Nephron (organoid): ENCODE measurements at regions not wholly inside any gene's neighbourhood (a gene's known extent, or its start where the extent isn't known, plus 50 kb on each side); places are given as distances from the start of the nearest gene placed in this dataset.
"Not testable (repeated sequence)": the region's sequence is repeated elsewhere in the genome, so short reads cannot be mapped to it uniquely, and the experiment has no call there.

ENCODE experiments used
- H3K27ac Mint-ChIP-seq, 3 experiments: 2 replicates each; pipeline ENCODE4 v1.8.0; 2020; ENCODE audit warnings: mixed read lengths in 3 of 3, mild to moderate bottlenecking in 2 of 3, moderate library complexity in 1 of 3
- H3K27me3 Mint-ChIP-seq: 2 replicates; pipeline ENCODE4 v1.8.0; 2021; ENCODE audit warnings: low read depth, mild to moderate bottlenecking, moderate library complexity, mixed read lengths
- H3K36me3 Mint-ChIP-seq: 2 replicates; pipeline ENCODE4 v1.8.0; 2020; ENCODE audit warnings: low read depth, mixed read lengths
- H3K4me1 Mint-ChIP-seq: 2 replicates; pipeline ENCODE4 v1.8.0; 2020; ENCODE audit warnings: mixed read lengths
- H3K4me3 Mint-ChIP-seq, 3 experiments: 2 replicates each; pipeline ENCODE4 v1.8.0; 2020; ENCODE audit warnings: mild to moderate bottlenecking in 3 of 3, mixed read lengths in 3 of 3, moderate library complexity in 2 of 3
- H3K9me3 Mint-ChIP-seq: 2 replicates; pipeline ENCODE4 v1.8.0; 2020; ENCODE audit warnings: mixed read lengths
- TF ChIP-seq, protein P1 (sequence below), 3 experiments: fragments of 200-600 bp; sonication (generic); IDR thresholded peaks; one replicate each; pipeline ENCODE4 v1.5.0; 2021; ENCODE audit warnings: antibody characterized with exemption in 3 of 3; ENCODE audit not compliant: unreplicated experiment in 3 of 3

DNA sequence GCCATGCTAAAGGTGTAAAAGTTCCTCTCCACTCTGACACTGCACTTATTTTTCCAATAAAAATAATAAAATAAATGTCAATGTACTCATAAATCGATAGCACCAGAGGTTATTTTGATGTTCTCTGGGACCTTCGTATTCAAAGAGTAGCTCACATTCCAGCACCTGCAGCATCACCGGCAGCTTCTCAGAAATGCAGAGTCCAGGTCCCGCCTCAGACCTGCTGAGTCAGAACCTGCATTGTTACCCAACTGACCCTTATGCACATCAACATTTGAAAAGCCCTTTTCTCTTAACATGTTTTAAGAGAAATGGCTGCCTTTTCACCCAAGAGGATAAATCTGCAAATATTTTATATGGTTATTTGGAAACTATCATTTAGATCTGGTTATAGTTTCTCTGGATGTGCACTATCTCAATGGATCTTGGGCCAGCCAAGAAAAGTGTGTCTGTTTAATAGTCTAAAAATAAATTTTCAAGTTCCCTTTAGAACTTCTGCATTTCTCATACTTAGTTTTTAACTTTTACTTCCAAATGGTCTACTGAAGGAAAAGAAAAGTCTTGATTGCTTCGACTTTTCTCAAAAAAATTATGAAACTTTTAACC, 216.2 kb upstream of the PRDM1 start:
- TF ChIP-seq, protein P1, sequence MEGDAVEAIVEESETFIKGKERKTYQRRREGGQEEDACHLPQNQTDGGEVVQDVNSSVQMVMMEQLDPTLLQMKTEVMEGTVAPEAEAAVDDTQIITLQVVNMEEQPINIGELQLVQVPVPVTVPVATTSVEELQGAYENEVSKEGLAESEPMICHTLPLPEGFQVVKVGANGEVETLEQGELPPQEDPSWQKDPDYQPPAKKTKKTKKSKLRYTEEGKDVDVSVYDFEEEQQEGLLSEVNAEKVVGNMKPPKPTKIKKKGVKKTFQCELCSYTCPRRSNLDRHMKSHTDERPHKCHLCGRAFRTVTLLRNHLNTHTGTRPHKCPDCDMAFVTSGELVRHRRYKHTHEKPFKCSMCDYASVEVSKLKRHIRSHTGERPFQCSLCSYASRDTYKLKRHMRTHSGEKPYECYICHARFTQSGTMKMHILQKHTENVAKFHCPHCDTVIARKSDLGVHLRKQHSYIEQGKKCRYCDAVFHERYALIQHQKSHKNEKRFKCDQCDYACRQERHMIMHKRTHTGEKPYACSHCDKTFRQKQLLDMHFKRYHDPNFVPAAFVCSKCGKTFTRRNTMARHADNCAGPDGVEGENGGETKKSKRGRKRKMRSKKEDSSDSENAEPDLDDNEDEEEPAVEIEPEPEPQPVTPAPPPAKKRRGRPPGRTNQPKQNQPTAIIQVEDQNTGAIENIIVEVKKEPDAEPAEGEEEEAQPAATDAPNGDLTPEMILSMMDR (IDR thresholded peaks at IDR 0.05; ENCODE audit: unreplicated experiment in 3 of 3), result no peak
- Mint-ChIP-seq H3K4me1 (peaks cover 9% of the 10 kb centered on the region), H3K9me3 (peaks cover 4% of the 10 kb centered on the region), H3K27ac (no peak overlapping the region), H3K4me3 (no peak overlapping the region), H3K27me3 (peaks cover 3% of the 10 kb centered on the region), H3K36me3 (no peaks in the 10 kb centered on the region)

DNA sequence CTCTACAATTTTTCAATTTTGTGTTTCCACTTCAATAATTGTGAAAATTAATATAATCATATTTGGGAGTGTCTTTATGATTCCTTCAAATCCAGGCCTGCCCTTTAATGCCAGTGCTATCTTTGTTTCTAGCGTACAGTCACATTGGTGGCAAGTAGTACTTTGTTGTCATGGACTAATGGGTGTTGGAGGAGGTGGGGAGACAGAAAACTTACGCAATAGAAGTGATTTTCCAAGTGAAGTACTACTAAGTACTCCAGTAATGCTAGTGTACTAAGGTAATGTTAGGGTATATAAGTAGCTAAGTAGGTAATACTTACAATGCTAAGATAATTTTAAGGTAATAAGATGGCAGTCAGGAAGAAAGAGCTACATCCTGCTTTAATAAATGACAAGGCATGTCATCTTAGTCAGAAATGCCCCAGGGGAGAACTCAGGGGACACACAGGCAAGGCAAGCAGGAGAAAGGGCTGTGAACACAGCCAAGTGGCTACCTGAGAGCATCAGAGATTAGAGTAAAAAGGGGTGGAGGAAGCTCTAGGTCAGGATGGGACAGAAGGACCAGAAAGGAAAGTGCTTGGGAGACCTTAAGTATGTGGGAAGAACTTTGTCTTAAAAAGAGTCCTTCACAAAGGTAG, 217.2 kb upstream of the PRDM1 start:
- TF ChIP-seq, protein P1 (IDR thresholded peaks at IDR 0.05; ENCODE audit: unreplicated experiment in 3 of 3), result no peak
- no peaks in the 10 kb centered on the region for H3K36me3 Mint-ChIP-seq
- H3K27ac Mint-ChIP-seq, result no peak overlapping the region
- H3K9me3 Mint-ChIP-seq, result peaks cover 6% of the 10 kb centered on the region
- H3K27me3 Mint-ChIP-seq, result peaks cover 3% of the 10 kb centered on the region
- H3K4me3 Mint-ChIP-seq, result no peak overlapping the region
- H3K4me1 Mint-ChIP-seq, result peaks cover 9% of the 10 kb centered on the region

DNA sequence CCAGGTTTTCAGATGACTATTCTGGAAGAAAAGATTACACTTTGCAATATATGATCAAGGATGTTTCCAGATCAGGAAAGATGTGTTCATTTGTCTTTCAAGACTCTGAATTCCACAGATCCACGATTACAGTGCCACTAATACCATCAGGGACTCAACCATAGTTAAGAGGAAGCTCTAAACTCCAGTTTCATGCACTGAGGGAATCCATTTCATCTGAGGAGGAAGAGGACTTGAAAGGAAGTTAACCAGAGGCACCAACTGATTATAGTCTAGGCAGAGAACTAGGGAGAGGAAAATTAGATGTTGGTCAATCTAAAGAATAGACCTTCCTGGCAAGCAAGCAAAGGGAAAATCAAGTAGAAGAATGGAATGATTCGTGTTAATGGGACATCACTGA, 218.3 kb upstream of the PRDM1 start:
- no peak overlapping the region for H3K27ac Mint-ChIP-seq
- TF ChIP-seq, protein P1 (IDR thresholded peaks at IDR 0.05; ENCODE audit: unreplicated experiment in 3 of 3), result no peak

DNA sequence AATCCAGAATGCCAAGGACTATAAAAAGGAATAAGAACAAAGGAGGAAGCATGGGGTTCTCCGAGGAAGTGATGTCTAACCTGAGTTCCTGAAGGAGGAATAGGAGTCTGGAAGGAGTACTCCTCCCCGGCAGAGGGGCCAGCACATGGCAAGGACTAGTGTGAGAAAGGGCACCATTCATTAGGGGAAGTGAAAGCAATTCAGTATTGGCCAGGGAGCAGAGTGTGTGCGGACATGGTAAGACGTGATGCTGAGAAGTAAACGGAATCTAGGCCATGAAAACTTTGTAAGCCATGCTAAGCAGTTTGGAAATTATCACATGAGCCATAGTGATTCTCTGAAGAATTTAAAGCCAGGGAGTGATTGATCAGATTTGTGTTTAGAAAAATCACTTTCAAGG, 218.9 kb upstream of the PRDM1 start:
- Mint-ChIP-seq H3K36me3 (no peaks in the 10 kb centered on the region), H3K9me3 (peaks cover 6% of the 10 kb centered on the region), H3K4me3 (no peak overlapping the region), H3K4me1 (no peaks in the 10 kb centered on the region), H3K27me3 (peaks cover 3% of the 10 kb centered on the region), H3K27ac (no peak overlapping the region)
- TF ChIP-seq, protein P1 (IDR thresholded peaks at IDR 0.05; ENCODE audit: unreplicated experiment in 3 of 3), result no peak

More for the DNA sequence above, 218.3 kb upstream of the PRDM1 start:
- Mint-ChIP-seq H3K4me3 (no peak overlapping the region), H3K27me3 (peaks cover 3% of the 10 kb centered on the region), H3K9me3 (peaks cover 6% of the 10 kb centered on the region), H3K4me1 (peaks cover under 1% of the 10 kb centered on the region), H3K36me3 (no peaks in the 10 kb centered on the region)

DNA sequence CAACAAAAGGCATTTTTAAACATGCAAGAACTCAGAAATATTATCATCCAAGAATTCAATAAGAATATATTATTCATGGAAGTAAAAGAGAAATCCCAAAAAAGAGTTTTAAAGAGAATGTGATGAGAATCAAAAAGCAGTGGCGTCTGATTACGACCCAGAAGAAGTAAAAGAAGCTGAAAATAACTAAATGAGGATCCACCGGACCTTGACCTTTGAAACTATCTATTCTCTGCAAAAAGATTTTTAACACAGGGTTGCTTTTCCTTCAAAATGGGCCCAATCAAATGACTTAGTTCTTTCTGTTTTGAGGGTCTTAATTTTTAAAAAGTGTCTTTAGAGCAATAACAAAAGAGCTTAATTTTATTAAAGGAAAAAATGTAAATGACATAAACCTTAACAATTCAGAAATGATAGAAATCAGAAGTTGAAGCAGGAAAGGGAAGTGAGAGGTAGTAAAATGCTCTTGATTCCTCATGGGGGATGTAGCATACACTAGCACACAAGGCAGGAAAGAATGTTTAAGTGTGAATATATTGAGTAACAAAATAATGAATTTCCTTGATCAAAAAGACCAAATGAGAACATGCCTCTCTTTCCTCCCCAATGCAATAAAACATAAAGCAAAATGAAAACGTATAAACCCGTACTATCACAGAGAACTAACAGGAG, 223.1 kb upstream of the PRDM1 start:
- Mint-ChIP-seq H3K4me3 (no peak overlapping the region), H3K27ac (no peak overlapping the region), H3K36me3 (no peaks in the 10 kb centered on the region), H3K9me3 (peaks cover 11% of the 10 kb centered on the region), H3K27me3 (peaks cover 3% of the 10 kb centered on the region), H3K4me1 (no peaks in the 10 kb centered on the region)
- TF ChIP-seq, protein P1 (IDR thresholded peaks at IDR 0.05; ENCODE audit: unreplicated experiment in 3 of 3), result no peak

DNA sequence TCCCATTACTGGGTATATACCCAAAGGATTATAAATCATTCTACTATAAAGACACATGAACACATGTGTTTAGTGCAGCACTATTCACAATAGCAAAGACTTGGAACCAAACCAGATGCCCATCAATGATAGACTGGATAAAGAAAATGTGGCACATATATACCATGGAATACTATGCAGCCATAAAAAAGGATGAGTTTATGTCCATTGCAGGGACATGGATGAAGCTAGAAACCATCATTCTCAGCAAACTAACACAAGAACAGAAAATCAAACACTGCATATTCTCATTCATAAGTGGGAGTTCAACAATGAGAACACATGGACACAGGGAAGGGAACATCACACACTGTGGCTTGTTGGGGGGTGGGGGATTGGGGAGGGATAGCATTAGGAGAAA, 225.2 kb upstream of the PRDM1 start:
- H3K27ac Mint-ChIP-seq, H3K4me1 Mint-ChIP-seq, H3K36me3 Mint-ChIP-seq, H3K4me3 Mint-ChIP-seq, H3K27me3 Mint-ChIP-seq: not testable (repeated sequence)
- peaks cover 15% of the 10 kb centered on the region for H3K9me3 Mint-ChIP-seq
